ENCODE measurements at regions not wholly inside any gene's neighbourhood (a gene's known extent, or its start where the extent isn't known, plus 50 kb on each side); places are given as distances from the start of the nearest gene placed in this dataset.

GRCh38 chr13:104871456-104871855 lies 1664.0 kb downstream of the EFNB2 start:
- TF ChIP-seq CTCF (conservative IDR thresholded peaks at IDR 0.05; ENCODE audit: low read depth, low read length) (no peak), POLR2A (IDR thresholded peaks at IDR 0.05; ENCODE audit: low read depth, low read length) (no peak), RAD21 (IDR thresholded peaks at IDR 0.05; ENCODE audit: low read length) (no peak), MAZ (IDR thresholded peaks at IDR 0.05; ENCODE audit: borderline replicate concordance, low read depth, low read length) (no peak), CHD1 (IDR thresholded peaks at IDR 0.05; ENCODE audit: low read depth, low read length) (no peak)

Measured in IMR-90 (cell line).